ENCODE measurements at regions not wholly inside any gene's neighbourhood (a gene's known extent, or its start where the extent isn't known, plus 50 kb on each side); places are given as distances from the start of the nearest gene placed in this dataset.

DNA sequence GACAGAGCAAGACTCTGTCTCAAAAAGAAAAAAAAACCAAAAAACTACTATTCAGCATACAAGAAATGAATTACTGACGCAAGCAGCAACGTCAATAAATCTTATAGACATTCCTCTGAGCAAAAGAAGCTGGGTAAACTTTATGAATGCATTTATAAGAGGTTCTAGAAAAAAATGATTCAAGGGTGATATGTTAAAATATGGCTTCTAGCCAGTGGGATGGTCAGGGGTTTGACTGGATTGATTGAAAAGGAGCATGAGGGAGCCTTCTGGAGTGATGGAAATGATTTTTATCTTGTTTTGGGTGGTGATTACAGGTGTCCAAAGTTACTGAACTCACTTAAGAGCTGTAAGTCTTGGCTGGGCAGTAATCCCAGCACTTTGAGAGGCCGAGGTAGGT lies 64.9 kb upstream of the SALL4 start:
- TF ChIP-seq, protein P1, sequence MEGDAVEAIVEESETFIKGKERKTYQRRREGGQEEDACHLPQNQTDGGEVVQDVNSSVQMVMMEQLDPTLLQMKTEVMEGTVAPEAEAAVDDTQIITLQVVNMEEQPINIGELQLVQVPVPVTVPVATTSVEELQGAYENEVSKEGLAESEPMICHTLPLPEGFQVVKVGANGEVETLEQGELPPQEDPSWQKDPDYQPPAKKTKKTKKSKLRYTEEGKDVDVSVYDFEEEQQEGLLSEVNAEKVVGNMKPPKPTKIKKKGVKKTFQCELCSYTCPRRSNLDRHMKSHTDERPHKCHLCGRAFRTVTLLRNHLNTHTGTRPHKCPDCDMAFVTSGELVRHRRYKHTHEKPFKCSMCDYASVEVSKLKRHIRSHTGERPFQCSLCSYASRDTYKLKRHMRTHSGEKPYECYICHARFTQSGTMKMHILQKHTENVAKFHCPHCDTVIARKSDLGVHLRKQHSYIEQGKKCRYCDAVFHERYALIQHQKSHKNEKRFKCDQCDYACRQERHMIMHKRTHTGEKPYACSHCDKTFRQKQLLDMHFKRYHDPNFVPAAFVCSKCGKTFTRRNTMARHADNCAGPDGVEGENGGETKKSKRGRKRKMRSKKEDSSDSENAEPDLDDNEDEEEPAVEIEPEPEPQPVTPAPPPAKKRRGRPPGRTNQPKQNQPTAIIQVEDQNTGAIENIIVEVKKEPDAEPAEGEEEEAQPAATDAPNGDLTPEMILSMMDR (IDR thresholded peaks at IDR 0.05; ENCODE audit: low read length), result no peak
- no peak for TF ChIP-seq EZH2 (IDR thresholded peaks at IDR 0.05; ENCODE audit: borderline replicate concordance, low read length)

All from OCI-LY1 (cell line).